Karpas-422 (cell line): ENCODE measurements at regions not wholly inside any gene's neighbourhood (a gene's known extent, or its start where the extent isn't known, plus 50 kb on each side); places are given as distances from the start of the nearest gene placed in this dataset.

ENCODE experiments used
- DNase-seq: peaks from one replicate; pipeline ENCODE4 v3.0.0-alpha.2; 2015
- H2AFZ ChIP-seq: fragments of 200-600 bp; sonication (generic); 2 replicates; pipeline ENCODE4 v1.6.1; 2014; ENCODE audit warnings: antibody characterized with exemption, low read length, mixed read lengths
- H3K27ac ChIP-seq: fragments of 200-600 bp; sonication (generic); 2 replicates; pipeline ENCODE4 v1.5.1; 2014; ENCODE audit warnings: mild to moderate bottlenecking, low read length, moderate library complexity
- H3K27me3 ChIP-seq: fragments of 200-600 bp; sonication (generic); 2 replicates; pipeline ENCODE4 v1.6.1; 2014; ENCODE audit warnings: low read length, mixed read lengths
- H3K36me3 ChIP-seq: fragments of 200-600 bp; sonication (generic); 2 replicates; pipeline ENCODE4 v1.6.1; 2014; ENCODE audit warnings: low read length, mixed read lengths; ENCODE audit not compliant: insufficient read depth
- H3K4me1 ChIP-seq: fragments of 200-600 bp; sonication (generic); 2 replicates; pipeline ENCODE4 v1.6.1; 2014; ENCODE audit warnings: mild to moderate bottlenecking, low read length, mixed read lengths
- H3K4me2 ChIP-seq: fragments of 200-600 bp; sonication (generic); 2 replicates; pipeline ENCODE4 v1.6.1; 2014; ENCODE audit warnings: low read length, low read depth, mild to moderate bottlenecking; ENCODE audit not compliant: poor library complexity, severe bottlenecking
- H3K4me3 ChIP-seq: fragments of 200-600 bp; sonication (generic); 2 replicates; pipeline ENCODE4 v1.5.1; 2014; ENCODE audit warnings: mild to moderate bottlenecking, antibody characterized with exemption, low read length, mixed read lengths
- H3K79me2 ChIP-seq: fragments of 200-600 bp; sonication (generic); 2 replicates; pipeline ENCODE4 v1.6.1; 2014; ENCODE audit warnings: mild to moderate bottlenecking, low read length, mixed read lengths
- H3K9ac ChIP-seq: fragments of 200-600 bp; sonication (generic); 2 replicates; pipeline ENCODE4 v1.6.0; 2014; ENCODE audit warnings: low read length
- H3K9me2 ChIP-seq: fragments of 200-600 bp; sonication (generic), shearing (Covaris generic); replicated peaks from 2 replicates; pipeline ENCODE4 v1.6.0; 2014; ENCODE audit warnings: mild to moderate bottlenecking, low read length, moderate library complexity; ENCODE audit not compliant: insufficient read depth
- H3K9me3 ChIP-seq: fragments of 300-700, 200-600 bp; sonication (generic); 2 replicates; pipeline ENCODE4 v1.6.1; 2014; ENCODE audit warnings: low read length, mixed read lengths
- H4K20me1 ChIP-seq: fragments of 200-600 bp; sonication (generic); 2 replicates; pipeline ENCODE4 v1.6.1; 2014; ENCODE audit warnings: mild to moderate bottlenecking, antibody characterized with exemption, low read length, low read depth; ENCODE audit not compliant: insufficient read depth

DNA sequence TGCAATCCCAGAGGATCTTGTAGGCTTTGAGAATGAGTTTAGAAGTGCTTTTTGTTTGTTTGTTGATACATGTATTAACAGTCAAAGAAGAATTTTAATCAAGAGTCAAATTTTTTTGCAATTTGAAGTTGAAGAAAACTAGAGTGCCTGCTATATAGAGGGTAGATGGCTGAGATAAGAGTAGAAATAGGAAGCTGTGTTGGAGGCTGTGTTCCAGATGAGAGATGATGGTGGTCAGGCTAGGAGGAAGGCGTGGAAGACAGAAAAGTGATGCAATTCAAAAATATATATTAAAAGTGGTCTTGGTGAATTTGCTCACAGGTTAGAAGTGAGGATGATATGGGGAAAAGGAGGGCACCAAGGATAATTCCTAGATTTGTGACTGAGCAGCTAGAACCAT is 978.3 kb downstream of the BCL11A start:
- Histone ChIP-seq H3K9me2 (no peaks in the 10 kb centered on the region), H3K79me2 (no peaks in the 10 kb centered on the region), H3K9ac (no peak overlapping the region), H2AFZ (no peak overlapping the region), H3K4me2 (no peak overlapping the region), H3K4me3 (no peak overlapping the region), H3K9me3 (no peaks in the 10 kb centered on the region), H4K20me1 (no peaks in the 10 kb centered on the region), H3K27me3 (no peaks in the 10 kb centered on the region), H3K27ac (no peak overlapping the region), H3K4me1 (no peaks in the 10 kb centered on the region), H3K36me3 (no peaks in the 10 kb centered on the region)
- DNase-seq = no peak

DNA sequence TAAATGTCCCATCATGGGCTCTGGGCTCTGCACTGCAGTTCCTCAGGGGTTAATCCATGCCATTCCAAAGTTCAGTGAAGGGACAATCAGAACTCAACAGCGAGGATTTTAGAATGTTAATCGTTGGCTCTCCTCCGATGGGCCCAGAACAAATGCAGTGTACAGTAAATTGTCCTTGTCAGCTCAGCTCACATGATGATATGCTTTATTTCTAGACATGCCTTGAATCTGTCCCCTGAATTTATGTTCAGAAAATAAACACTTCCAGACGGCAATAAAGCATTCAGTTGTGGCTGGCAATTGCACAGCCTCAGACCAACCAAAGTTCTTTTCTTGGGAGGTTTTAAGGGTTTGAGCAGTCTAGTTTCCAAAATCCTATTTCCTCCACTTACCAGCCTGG is 981.2 kb downstream of the BCL11A start:
- Histone ChIP-seq H3K9me2 (no peaks in the 10 kb centered on the region), H4K20me1 (no peaks in the 10 kb centered on the region), H3K4me2 (no peak overlapping the region), H3K36me3 (no peaks in the 10 kb centered on the region), H3K79me2 (no peaks in the 10 kb centered on the region), H2AFZ (no peak overlapping the region), H3K27ac (no peak overlapping the region), H3K4me1 (no peaks in the 10 kb centered on the region), H3K9ac (no peak overlapping the region), H3K9me3 (no peaks in the 10 kb centered on the region), H3K4me3 (no peak overlapping the region), H3K27me3 (no peaks in the 10 kb centered on the region)
- no peak for DNase-seq

DNA sequence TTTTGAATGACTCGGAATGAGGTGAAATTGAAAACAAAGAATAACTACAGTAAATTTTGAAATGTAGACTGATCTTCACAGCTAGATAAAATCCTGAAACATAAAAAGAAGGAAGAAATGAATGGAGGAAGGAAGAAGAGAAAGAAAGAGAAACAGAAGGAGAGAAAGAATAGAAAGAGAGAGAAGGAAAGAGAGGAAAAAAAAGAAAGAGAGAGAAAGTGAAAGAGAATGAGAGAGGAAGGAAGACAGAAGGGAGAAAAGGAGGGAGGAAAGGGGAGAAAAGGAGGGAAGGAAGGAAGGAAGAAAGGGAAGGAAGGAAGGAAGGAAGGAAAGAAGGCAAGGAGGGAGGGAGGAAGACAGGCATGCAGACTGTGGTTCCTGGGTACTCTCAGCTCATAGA is 982.6 kb downstream of the BCL11A start:
- Histone ChIP-seq H4K20me1 (no peaks in the 10 kb centered on the region), H3K27ac (no peak overlapping the region), H3K9me2 (no peaks in the 10 kb centered on the region), H3K9me3 (no peaks in the 10 kb centered on the region), H3K4me2 (no peak overlapping the region), H2AFZ (no peak overlapping the region), H3K36me3 (no peaks in the 10 kb centered on the region), H3K27me3 (no peaks in the 10 kb centered on the region), H3K4me1 (no peaks in the 10 kb centered on the region), H3K4me3 (no peak overlapping the region), H3K9ac (no peak overlapping the region), H3K79me2 (no peaks in the 10 kb centered on the region)
- no peak for DNase-seq

DNA sequence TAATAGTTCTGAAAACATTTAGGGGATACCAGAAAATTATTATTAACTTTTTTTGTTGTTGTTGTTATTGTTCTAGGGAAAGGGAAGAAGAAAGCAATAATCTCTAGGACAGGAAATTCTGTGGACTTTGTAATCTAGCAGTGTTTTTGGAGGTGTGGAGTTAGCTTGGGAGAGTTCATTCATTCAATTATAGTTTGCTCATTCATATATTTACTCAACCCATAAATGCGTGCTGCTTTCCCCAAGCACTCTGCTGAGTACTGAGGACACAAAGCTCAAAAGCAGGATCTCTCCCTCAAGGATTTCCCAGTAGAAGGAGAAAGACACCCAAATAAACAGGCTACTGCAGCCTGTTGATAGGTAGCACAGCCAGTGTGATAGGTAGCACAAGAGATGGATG is 984.3 kb downstream of the BCL11A start:
- Histone ChIP-seq H3K9me2 (no peaks in the 10 kb centered on the region), H3K4me3 (no peak overlapping the region), H4K20me1 (no peaks in the 10 kb centered on the region), H2AFZ (no peak overlapping the region), H3K27me3 (no peaks in the 10 kb centered on the region), H3K9ac (no peak overlapping the region), H3K79me2 (no peaks in the 10 kb centered on the region), H3K36me3 (no peaks in the 10 kb centered on the region), H3K9me3 (no peaks in the 10 kb centered on the region), H3K4me2 (no peak overlapping the region), H3K4me1 (no peaks in the 10 kb centered on the region), H3K27ac (no peak overlapping the region)
- no peak for DNase-seq

DNA sequence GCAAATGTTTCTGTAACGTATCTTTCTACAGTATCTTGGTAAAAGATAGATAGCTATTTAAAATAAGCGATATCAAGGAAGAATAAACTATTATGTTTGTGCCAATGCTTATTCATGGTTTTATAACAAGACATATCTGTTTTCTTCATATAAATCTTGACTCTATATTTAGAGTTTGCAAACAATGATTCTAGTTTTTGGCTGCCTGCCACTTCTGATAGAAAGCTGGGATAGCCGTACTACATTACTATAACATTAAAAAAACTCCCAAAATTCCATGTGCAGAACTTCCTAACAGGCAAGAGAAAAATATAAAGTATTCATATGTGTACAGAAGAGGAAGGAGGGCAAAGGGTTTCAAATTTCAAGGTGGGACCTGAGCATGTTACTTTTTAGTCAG is 985.0 kb downstream of the BCL11A start:
- no peak overlapping the region for H2AFZ ChIP-seq
- DNase-seq = no peak

DNA sequence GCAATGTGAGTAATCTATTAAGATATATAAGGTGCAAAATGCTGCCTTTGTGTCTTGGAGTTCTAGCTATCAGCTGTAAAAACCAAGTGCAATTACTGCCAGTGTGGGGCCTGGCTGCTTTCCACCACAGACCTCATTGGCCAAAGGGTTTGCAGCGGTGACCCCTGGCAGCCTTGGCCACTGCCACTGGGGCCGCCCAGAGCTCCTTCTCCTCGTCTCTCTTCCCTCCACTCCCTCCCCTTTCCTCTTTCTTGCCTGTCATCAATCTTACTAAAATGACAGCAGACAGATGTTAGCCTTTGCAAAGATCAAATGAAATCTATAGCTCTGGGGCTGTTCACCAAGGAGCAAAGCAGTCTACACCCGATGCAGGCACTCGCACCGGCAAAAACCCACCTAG is 986.3 kb downstream of the BCL11A start:
- Histone ChIP-seq H3K9me2 (no peaks in the 10 kb centered on the region), H3K36me3 (no peaks in the 10 kb centered on the region), H3K4me3 (no peak overlapping the region), H3K4me1 (no peaks in the 10 kb centered on the region), H3K27ac (no peak overlapping the region), H3K27me3 (no peaks in the 10 kb centered on the region), H2AFZ (no peak overlapping the region), H3K9ac (no peak overlapping the region), H3K79me2 (no peaks in the 10 kb centered on the region), H4K20me1 (no peaks in the 10 kb centered on the region), H3K4me2 (no peak overlapping the region), H3K9me3 (no peaks in the 10 kb centered on the region)
- DNase-seq = no peak

More for the DNA sequence above, 985.0 kb downstream of the BCL11A start:
- Histone ChIP-seq H3K27me3 (no peaks in the 10 kb centered on the region), H3K9me3 (no peaks in the 10 kb centered on the region), H4K20me1 (no peaks in the 10 kb centered on the region), H3K36me3 (no peaks in the 10 kb centered on the region), H3K4me2 (no peak overlapping the region), H3K9ac (no peak overlapping the region), H3K79me2 (no peaks in the 10 kb centered on the region), H3K27ac (no peak overlapping the region), H3K4me1 (no peaks in the 10 kb centered on the region), H3K9me2 (no peaks in the 10 kb centered on the region), H3K4me3 (no peak overlapping the region)

DNA sequence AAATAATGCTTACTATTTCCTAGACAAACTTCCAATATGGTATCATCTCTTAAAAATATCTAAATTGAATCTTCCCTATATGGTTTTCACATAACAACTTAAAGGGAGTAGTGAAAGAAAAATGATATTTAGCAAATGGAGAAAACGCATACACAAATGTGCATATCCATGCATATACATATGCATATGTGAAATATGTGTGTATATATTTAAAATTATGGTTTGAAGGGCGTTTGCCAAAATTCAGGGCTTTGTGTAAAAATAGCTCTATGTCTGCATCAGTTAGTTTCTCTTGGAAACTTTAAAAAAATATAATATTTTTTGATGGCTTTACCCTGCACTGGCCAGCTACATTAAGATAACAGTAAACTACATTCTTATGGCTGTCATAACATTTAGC is 986.7 kb downstream of the BCL11A start:
- H3K27ac ChIP-seq = no peak overlapping the region
- no peak overlapping the region for H3K9ac ChIP-seq
- no peak for DNase-seq
- H3K4me2 ChIP-seq = no peak overlapping the region
- H4K20me1 ChIP-seq = no peaks in the 10 kb centered on the region
- H3K9me3 ChIP-seq = no peaks in the 10 kb centered on the region
- no peaks in the 10 kb centered on the region for H3K9me2 ChIP-seq
- no peaks in the 10 kb centered on the region for H3K27me3 ChIP-seq
- H3K36me3 ChIP-seq = no peaks in the 10 kb centered on the region
- H3K4me3 ChIP-seq = no peak overlapping the region
- H3K4me1 ChIP-seq = no peaks in the 10 kb centered on the region
- no peak overlapping the region for H2AFZ ChIP-seq
- H3K79me2 ChIP-seq = no peaks in the 10 kb centered on the region

DNA sequence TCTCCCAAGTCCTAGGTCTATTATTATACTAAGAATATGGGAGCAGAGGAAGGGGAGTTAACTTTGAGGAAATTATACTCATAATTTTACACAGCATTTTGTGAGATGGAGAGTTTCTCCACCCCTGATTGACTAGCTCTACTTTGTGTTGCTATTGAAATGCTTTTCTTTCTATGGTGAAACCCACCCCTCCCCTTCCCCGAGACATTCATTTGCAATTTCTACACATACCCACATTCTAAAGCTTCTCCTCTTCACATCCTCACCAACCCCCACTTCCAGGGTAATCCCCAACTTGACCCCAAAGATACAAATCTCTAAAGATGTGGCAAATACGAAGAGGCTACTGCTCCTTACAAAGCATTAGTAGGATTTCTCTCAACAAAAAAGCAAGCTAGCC is 992.2 kb downstream of the BCL11A start:
- DNase-seq = no peak
- no peak overlapping the region for H2AFZ ChIP-seq
- no peaks in the 10 kb centered on the region for H3K79me2 ChIP-seq
- no peaks in the 10 kb centered on the region for H3K36me3 ChIP-seq
- no peaks in the 10 kb centered on the region for H3K9me2 ChIP-seq
- no peak overlapping the region for H3K27ac ChIP-seq
- H3K9me3 ChIP-seq = no peaks in the 10 kb centered on the region
- no peaks in the 10 kb centered on the region for H3K4me1 ChIP-seq
- H3K4me3 ChIP-seq = no peak overlapping the region
- H4K20me1 ChIP-seq = no peaks in the 10 kb centered on the region
- no peaks in the 10 kb centered on the region for H3K27me3 ChIP-seq
- H3K9ac ChIP-seq = no peak overlapping the region
- no peak overlapping the region for H3K4me2 ChIP-seq

DNA sequence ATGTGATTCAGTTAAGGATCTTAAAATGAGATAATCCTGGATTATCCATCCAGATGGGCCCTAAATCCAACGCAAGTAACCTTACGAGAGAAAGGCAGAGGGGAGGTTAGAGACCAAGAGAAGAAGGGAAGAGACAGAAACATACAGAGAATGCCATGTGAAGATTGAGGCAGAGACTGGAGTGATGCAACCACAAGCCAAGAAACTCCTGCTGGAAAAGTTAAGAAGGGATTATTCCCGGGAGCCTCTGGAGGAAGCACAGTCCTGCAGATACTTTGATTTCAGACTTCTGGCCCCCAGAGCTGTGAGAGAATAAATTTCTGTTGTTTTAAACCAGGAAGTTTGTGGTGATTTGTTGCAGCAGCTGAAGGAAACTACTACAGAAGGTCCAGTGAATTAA is 992.7 kb downstream of the BCL11A start:
- Histone ChIP-seq H3K4me3 (no peak overlapping the region), H3K79me2 (no peaks in the 10 kb centered on the region), H3K9me3 (no peaks in the 10 kb centered on the region), H3K36me3 (no peaks in the 10 kb centered on the region), H2AFZ (no peak overlapping the region), H3K9me2 (no peaks in the 10 kb centered on the region), H3K4me2 (no peak overlapping the region), H3K27me3 (no peaks in the 10 kb centered on the region), H3K9ac (no peak overlapping the region), H4K20me1 (no peaks in the 10 kb centered on the region), H3K27ac (no peak overlapping the region), H3K4me1 (no peaks in the 10 kb centered on the region)
- DNase-seq = no peak
